Fibroblast of the aortic adventitia (primary cell): ENCODE measurements at regions not wholly inside any gene's neighbourhood (a gene's known extent, or its start where the extent isn't known, plus 50 kb on each side); places are given as distances from the start of the nearest gene placed in this dataset.

Experiments used
- DNase-seq: peaks from one replicate; pipeline ENCODE4 v3.0.0-alpha.2; 2010; ENCODE audit warnings: low read depth
- H3K4me3 ChIP-seq: 2 replicates; pipeline ENCODE4 v1.5.1; 2011; ENCODE audit warnings: low read depth, mild to moderate bottlenecking, control low read depth, low read length, moderate library complexity
- CTCF ChIP-seq: IDR thresholded peaks from 2 replicates; pipeline ENCODE4 v1.5.1; 2011; ENCODE audit warnings: mild to moderate bottlenecking, low read length, control low read depth, inconsistent platforms; ENCODE audit not compliant: insufficient read depth

DNA sequence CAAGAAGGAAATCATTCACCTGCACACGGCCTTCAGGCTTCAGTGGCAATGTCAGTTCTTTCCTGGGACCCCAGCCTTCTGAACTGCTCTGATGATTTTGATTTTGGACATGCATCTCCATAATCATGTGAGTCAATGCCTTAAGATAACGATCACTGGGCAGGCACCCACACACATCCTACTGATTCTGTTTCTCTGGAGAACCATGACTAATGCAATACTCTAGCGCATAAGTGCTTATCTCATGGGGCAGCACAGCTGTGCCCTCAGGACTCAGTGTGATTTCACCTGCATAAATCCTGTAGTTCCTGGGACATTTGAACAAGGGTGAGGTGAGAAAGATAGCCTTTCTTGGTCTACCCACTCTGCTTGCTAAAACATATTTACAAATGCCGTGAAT, 144.6 kb downstream of the AKAIN1 start:
- H3K4me3 ChIP-seq: no peak overlapping the region
- DNase-seq: no peak
- TF ChIP-seq CTCF: no peak

DNA sequence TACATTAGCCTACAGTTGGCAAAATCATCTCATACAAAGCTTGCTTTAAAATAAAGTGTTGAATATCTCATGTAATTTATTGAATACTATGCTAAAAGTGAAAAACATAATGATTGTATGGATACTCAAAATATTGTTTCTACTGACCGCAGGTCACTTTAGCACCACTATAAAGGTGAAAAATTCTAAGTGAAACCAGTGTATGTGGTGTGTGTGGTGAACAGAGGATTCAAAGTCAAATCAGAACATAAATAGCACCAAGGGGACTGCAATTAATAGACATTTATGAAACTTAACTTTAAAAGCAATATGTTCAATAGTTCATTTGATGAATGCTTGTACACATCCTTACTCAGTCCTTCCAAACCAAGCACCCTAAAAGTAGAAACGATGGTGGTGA, 145.8 kb downstream of the AKAIN1 start:
- H3K4me3 ChIP-seq: no peak overlapping the region
- TF ChIP-seq CTCF: no peak
- no peak for DNase-seq

- TF ChIP-seq CTCF: no peak
- no peak overlapping the region for H3K4me3 ChIP-seq
- DNase-seq: no peak
Measured at GRCh38 chr18:5049124-5049523, 147.9 kb downstream of the AKAIN1 start.

DNA sequence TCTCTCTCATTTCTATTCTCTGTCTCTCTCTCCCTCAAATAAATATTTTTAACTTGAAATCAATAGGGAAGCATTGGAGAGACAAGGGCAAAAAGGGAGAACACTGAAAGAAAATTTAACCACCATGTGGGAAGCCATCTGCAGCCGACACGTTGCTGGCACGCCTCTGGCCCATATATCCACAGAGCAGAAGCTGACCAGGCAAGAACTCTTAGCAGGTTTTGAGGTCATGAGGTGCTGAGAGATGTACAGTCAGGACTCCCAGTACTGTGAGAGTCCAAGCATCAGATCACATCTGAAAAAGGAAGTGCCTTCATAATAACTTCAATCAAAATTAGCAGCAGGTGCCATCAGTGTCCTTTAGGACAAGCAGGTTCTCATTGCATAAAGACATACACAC, 156.6 kb downstream of the AKAIN1 start:
- no peak for DNase-seq
- no peak for TF ChIP-seq CTCF
- H3K4me3 ChIP-seq: no peak overlapping the region

DNA sequence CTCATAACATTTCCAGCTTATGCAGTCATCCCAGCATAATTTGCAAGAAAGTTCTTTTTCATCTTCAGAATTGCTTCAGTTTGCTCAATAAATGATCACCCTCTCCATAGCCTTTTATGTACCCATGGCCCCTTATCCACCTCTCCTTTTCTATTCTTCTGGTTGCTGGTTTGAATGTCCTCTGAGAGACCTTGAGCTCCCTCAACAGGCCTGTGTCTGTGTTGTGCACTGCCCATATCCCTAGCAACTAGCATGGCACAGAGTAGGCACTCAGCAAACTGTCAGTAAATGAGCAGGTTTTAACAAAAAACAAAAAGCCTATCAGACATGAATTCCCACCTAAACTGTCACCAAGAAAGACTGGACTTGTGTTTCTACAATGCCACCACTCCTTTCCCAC, 160.5 kb downstream of the AKAIN1 start:
- no peak for DNase-seq
- no peak overlapping the region for H3K4me3 ChIP-seq
- no peak for TF ChIP-seq CTCF

GRCh38 chr18:5031216-5031615, 165.8 kb downstream of the AKAIN1 start:
- TF ChIP-seq CTCF: no peak
- DNase-seq: no peak
- H3K4me3 ChIP-seq: no peak overlapping the region

- no peak for TF ChIP-seq CTCF
- no peak for DNase-seq
- no peak overlapping the region for H3K4me3 ChIP-seq
Measured at GRCh38 chr18:5030636-5031035, 166.4 kb downstream of the AKAIN1 start.
